Keratinocyte (primary cell): ENCODE measurements at regions not wholly inside any gene's neighbourhood (a gene's known extent, or its start where the extent isn't known, plus 50 kb on each side); places are given as distances from the start of the nearest gene placed in this dataset.

Experiments
- EZH2 ChIP-seq: IDR thresholded peaks from one replicate; pipeline ENCODE4 v1.6.1; 2012; ENCODE audit warnings: inconsistent platforms, mild to moderate bottlenecking, low read length, moderate library complexity
- TF ChIP-seq, protein P1 (sequence below), 3 experiments: IDR thresholded peaks in 1 of 3; conservative IDR thresholded peaks in 1 of 3; optimal IDR thresholded peaks in 1 of 3; 2 replicates in 2 of 3; 3 replicates in 1 of 3; pipeline versions ENCODE3 to v1.5.1; 2011; ENCODE audit warnings: low read length in 3 of 3, mild to moderate bottlenecking in 3 of 3, moderate library complexity in 2 of 3, control low read depth in 1 of 3, inconsistent platforms in 1 of 3; ENCODE audit not compliant: insufficient read depth in 2 of 3; ENCODE audit errors: extremely low read depth in 1 of 3

DNA sequence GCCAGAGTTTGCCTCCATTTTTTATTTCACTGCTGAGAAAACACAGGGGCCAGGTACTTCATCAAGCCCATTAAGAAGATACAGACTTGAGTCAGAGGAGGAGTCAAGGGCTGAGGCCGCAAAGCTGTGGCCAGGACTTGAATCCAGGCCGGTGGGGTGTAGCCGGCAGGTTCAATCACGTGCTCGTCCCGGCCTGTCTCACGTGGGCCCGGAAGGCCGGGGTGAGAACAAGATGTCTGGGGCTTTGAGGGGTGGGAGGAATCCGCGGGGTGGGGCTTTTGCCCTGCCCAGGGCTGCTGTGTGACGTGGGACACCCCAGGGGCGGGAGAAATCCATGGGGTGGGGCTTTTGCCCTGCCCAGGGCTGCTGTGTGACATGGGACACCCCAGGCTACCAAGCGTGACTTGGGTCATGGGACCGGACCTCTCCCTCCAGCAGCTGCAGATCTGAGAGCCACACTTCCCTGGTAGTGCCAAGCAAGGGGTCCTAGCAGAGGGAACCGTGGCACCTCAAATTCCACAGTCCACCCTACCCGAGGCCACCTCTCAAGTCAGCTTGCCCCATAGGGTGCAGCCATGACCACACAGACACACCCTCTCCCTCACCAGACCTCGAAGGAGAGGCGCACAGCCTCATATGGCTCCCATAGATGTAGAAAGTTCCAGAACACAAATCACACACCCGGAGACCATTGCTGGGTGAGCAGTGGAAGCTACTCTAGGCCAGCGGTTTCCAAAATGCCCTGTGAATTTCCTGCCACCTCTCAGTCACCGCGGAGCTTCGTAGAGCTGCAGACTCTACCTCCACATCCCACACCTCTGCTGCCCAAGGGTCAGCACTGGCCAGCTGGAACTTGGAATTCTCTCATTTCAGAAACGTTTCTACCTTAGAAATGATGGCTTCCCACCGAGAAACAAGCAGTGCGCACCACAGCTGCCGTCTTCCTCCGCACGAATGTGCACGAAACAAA is 156.1 kb downstream of the DLL1 start:
- TF ChIP-seq, protein P1, sequence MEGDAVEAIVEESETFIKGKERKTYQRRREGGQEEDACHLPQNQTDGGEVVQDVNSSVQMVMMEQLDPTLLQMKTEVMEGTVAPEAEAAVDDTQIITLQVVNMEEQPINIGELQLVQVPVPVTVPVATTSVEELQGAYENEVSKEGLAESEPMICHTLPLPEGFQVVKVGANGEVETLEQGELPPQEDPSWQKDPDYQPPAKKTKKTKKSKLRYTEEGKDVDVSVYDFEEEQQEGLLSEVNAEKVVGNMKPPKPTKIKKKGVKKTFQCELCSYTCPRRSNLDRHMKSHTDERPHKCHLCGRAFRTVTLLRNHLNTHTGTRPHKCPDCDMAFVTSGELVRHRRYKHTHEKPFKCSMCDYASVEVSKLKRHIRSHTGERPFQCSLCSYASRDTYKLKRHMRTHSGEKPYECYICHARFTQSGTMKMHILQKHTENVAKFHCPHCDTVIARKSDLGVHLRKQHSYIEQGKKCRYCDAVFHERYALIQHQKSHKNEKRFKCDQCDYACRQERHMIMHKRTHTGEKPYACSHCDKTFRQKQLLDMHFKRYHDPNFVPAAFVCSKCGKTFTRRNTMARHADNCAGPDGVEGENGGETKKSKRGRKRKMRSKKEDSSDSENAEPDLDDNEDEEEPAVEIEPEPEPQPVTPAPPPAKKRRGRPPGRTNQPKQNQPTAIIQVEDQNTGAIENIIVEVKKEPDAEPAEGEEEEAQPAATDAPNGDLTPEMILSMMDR (optimal IDR thresholded peaks at IDR 0.05 in 1 of 3, IDR thresholded peaks at IDR 0.05 in 1 of 3, conservative IDR thresholded peaks at IDR 0.05 in 1 of 3; ENCODE audit: extremely low read depth in 1 of 3, insufficient read depth in 2 of 3, low read length in 3 of 3) = no peak
- TF ChIP-seq EZH2 = no peak
